ENCODE measurements at regions not wholly inside any gene's neighbourhood (a gene's known extent, or its start where the extent isn't known, plus 50 kb on each side); places are given as distances from the start of the nearest gene placed in this dataset.
A peak's percentile ranks its signal among the peaks of the same experiment; 100 is the strongest.

GRCh38 chr7:54664235-54665228, 94.5 kb downstream of the SEC61G start (continued):
- TF ChIP-seq, protein P1, sequence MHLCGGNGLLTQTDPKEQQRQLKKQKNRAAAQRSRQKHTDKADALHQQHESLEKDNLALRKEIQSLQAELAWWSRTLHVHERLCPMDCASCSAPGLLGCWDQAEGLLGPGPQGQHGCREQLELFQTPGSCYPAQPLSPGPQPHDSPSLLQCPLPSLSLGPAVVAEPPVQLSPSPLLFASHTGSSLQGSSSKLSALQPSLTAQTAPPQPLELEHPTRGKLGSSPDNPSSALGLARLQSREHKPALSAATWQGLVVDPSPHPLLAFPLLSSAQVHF (CRISPR knock-in tag; IDR thresholded peaks at IDR 0.05) = no peak
- TF ChIP-seq RXRA (CRISPR knock-in tag; IDR thresholded peaks at IDR 0.05) (peak; percentile 16; the same call in 1 of the 2 replicates), SP140L (CRISPR knock-in tag; IDR thresholded peaks at IDR 0.05; ENCODE audit: borderline replicate concordance) (no peak), ZBTB14 (CRISPR knock-in tag; IDR thresholded peaks at IDR 0.05) (peak; percentile 86), SOX6 (IDR thresholded peaks at IDR 0.05) (no peak), SOX6 (CRISPR knock-in tag; IDR thresholded peaks at IDR 0.05) (peak; percentile 16; the same call in 1 of the 2 replicates), NFIB (CRISPR knock-in tag; IDR thresholded peaks at IDR 0.05; ENCODE audit: borderline replicate concordance) (no peak), FOSL2 (CRISPR knock-in tag; IDR thresholded peaks at IDR 0.05) (peak; percentile 41; the same call in 1 of the 2 replicates), ZC3H13 (CRISPR knock-in tag; IDR thresholded peaks at IDR 0.05) (no peak), KAT8 (CRISPR knock-in tag; IDR thresholded peaks at IDR 0.05) (no peak), MZF1 (CRISPR knock-in tag; IDR thresholded peaks at IDR 0.05; ENCODE audit: borderline replicate concordance) (no peak), ZNF878 (CRISPR knock-in tag; IDR thresholded peaks at IDR 0.05) (no peak), NPAS2 (CRISPR knock-in tag; IDR thresholded peaks at IDR 0.05; ENCODE audit: borderline replicate concordance) (no peak), ZNF713 (CRISPR knock-in tag; IDR thresholded peaks at IDR 0.05) (no peak), RNF219 (CRISPR knock-in tag; IDR thresholded peaks at IDR 0.05) (no peak), PBX3 (CRISPR knock-in tag; IDR thresholded peaks at IDR 0.05; ENCODE audit: borderline replicate concordance) (no peak), ZNF326 (CRISPR knock-in tag; IDR thresholded peaks at IDR 0.05; ENCODE audit: borderline replicate concordance) (no peak), SMAD1 (CRISPR knock-in tag; IDR thresholded peaks at IDR 0.05; ENCODE audit: borderline replicate concordance, low read depth) (0 out of 2 replicates have a peak, but pooled peaks have one; percentile 44)
- TF ChIP-seq, protein P2, sequence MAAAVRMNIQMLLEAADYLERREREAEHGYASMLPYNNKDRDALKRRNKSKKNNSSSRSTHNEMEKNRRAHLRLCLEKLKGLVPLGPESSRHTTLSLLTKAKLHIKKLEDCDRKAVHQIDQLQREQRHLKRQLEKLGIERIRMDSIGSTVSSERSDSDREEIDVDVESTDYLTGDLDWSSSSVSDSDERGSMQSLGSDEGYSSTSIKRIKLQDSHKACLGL (CRISPR knock-in tag; IDR thresholded peaks at IDR 0.05) = 0 out of 2 replicates have a peak, but pooled peaks have one; percentile 32
- TF ChIP-seq, protein P3, sequence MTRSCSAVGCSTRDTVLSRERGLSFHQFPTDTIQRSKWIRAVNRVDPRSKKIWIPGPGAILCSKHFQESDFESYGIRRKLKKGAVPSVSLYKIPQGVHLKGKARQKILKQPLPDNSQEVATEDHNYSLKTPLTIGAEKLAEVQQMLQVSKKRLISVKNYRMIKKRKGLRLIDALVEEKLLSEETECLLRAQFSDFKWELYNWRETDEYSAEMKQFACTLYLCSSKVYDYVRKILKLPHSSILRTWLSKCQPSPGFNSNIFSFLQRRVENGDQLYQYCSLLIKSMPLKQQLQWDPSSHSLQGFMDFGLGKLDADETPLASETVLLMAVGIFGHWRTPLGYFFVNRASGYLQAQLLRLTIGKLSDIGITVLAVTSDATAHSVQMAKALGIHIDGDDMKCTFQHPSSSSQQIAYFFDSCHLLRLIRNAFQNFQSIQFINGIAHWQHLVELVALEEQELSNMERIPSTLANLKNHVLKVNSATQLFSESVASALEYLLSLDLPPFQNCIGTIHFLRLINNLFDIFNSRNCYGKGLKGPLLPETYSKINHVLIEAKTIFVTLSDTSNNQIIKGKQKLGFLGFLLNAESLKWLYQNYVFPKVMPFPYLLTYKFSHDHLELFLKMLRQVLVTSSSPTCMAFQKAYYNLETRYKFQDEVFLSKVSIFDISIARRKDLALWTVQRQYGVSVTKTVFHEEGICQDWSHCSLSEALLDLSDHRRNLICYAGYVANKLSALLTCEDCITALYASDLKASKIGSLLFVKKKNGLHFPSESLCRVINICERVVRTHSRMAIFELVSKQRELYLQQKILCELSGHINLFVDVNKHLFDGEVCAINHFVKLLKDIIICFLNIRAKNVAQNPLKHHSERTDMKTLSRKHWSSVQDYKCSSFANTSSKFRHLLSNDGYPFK (CRISPR knock-in tag; IDR thresholded peaks at IDR 0.05; ENCODE audit: borderline replicate concordance) = 0 out of 2 replicates have a peak, but pooled peaks have one; percentile 26

Data from HepG2 (cell line).